ENCODE measurements at regions not wholly inside any gene's neighbourhood (a gene's known extent, or its start where the extent isn't known, plus 50 kb on each side); places are given as distances from the start of the nearest gene placed in this dataset.

DNA sequence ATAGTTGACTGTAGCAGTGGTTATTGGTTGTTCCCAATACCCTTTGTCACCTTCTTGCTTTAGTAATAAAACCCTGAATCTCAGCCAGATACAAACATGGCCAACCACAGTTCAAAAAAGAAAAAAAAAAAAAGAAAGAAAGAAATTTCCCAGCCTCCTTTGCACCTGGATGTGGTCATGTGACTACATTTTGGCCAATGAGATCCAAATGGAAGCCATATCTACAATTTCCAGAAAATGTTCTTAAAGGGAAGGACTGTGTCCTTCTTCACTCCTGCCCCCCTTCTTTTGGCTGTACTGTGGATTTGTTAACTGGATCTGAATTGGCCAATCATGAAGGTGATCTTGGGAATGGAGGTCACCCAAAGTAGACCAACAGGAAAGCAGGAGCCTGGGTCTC is 141.9 kb downstream of the SOX9 start:
- no peak for DNase-seq

GRCh38 chr17:72264682-72265405 is 144.0 kb downstream of the SOX9 start:
- DNase-seq, result no peak

- DNase-seq, result peak; percentile 77
Observed at GRCh38 chr17:72266112-72266775, 145.4 kb downstream of the SOX9 start.

DNA sequence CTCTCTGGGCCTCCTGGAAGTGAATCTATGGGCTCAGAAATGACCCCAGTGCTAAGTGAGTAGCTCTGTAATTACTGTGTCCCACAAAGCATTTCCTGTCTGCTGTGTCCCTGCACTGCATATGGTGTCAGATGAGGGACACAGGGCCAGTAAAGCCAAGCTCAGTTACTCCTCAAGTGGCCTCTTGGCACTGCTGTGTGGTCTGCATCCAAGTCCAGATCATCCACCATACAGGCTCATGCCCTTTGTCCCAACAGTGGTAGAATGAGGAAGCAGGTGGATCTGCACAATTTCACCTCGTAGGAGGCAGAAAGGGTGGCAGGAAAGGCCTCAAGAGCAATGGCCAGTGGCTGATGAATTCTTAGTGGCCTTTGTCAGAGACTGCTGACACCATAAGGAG is 146.8 kb downstream of the SOX9 start:
- DNase-seq, result no peak

GRCh38 chr17:72268431-72268830 is 147.6 kb downstream of the SOX9 start:
- no peak for DNase-seq

- peak; percentile 63 for DNase-seq
Observed at GRCh38 chr17:72270273-72270924, 149.6 kb downstream of the SOX9 start.

DNA sequence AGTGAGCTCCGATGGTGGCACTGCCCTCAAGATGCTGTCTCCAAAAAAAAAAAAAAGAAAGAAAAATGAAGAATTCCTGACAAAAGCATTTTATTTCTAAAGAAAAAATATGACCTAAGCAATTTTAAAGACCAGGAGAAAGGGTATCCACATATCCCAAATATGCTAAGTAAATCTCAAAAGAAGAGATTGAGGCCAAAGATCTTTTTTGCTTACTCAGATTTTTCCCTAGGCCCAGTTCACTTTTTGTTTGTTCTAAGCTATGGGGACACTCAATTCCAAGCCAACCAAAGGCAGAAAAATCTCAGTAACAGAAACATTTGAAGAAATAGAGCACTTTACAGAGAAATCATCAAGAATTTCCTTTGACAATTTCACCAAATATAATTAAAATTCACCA is 150.8 kb downstream of the SOX9 start:
- no peak for DNase-seq

DNA sequence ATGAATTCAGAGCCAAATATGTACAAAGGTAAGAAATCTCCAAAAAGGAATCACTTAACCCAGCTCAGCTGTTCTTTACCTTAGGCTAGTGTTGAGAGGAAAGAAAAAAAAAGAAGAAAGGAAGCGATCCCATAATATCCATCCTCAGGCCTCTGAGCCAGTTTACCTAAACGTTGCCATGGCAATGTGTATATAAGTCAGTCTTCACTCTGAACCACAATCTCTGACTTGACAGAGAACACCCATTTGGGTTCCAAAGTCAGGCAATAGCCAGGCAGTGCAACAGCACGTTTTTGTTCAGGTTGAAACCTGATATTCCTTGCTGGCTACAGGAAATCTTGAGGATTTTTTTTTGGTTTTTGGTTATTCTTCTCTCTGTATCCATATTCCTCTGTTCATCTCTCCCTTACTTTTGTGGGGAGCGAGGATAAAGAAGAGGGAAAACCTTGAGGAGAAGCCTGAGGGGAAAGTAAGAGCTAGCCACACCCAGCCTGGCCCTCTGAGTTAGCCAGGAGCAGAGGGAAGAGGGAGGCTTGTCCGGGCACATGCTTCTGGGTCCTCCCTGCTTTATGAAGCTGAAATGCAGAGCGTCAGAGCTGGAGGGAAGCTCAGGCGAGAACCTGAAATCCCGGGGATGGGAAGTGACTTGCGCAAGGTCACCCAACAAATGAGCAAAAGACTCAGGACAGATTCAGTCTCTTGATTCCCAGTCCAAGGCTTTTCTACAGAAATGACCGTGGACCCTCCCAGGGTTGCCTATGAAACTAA is 152.7 kb downstream of the SOX9 start:
- peak; percentile 19 for DNase-seq

DNA sequence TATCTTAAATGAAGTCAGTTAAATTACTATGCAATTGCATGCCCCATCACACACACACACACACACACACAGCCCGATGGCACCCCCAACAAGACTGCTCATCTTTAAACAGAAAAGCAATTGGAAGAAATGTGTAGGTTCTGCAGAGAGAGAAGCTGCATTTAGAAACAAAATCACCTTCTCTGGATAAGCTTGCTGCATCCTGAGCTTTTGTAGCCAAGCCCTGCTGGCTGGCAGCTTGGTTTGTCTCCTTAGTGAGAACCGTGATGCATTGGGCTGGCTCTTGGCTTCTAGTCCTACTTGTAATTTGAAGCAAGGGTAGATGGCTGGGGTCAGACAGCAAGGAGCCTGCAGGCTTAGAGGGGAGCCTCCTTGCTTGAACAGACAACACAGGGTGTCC is 153.8 kb downstream of the SOX9 start:
- DNase-seq, result no peak

DNA sequence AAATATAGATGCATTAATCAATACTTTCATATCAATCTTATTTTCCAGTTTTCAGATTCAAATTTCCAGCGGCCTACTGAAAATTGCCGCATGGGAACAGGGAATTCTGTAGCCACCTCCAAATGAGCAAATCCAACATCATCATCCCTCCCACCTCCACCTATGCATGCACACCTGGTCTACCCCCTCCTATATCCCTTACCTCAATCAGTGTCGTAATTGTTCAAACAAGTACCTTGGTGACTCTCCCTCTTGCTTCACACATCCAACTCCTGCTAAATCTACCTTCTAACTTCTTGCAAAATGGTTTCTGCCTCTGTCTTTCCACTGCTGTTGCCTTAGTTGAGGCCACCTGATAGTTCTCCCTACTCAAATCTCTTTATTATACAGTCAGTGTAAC is 160.1 kb downstream of the SOX9 start:
- no peak for DNase-seq

DNA sequence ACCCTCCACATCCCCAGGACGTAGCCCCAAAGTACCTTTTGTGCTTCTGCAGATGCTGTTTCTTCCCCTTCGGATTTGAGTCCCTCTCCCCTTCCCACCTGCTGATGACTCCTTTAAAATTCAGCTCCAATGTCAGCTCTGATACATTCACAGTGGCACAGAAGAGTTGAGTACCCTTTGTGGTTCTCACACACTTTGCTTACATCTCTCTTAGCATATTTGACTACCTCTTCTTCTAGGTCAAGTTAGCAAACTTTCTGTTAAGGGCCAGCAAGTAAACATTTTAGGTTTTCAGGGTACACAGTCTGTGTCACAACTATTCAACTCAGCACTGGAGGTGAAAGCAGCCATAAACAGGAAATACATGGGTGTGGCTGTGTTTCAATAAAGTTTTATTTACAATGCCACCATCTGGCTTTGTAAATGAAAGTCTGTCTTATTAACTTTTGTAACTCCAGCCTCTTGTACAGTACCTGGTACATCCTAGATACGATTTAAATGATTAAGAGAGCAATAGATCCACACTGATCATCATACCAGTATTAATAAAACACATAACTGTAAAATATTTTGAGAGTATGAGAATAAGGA is 161.7 kb downstream of the SOX9 start:
- DNase-seq, result no peak

- no peak for DNase-seq
Observed at GRCh38 chr17:72284806-72285205, 164.0 kb downstream of the SOX9 start.

- no peak for DNase-seq
Observed at GRCh38 chr17:72287586-72287985, 166.8 kb downstream of the SOX9 start.

GRCh38 chr17:72294487-72294893 is 173.7 kb downstream of the SOX9 start:
- DNase-seq, result no peak

DNA sequence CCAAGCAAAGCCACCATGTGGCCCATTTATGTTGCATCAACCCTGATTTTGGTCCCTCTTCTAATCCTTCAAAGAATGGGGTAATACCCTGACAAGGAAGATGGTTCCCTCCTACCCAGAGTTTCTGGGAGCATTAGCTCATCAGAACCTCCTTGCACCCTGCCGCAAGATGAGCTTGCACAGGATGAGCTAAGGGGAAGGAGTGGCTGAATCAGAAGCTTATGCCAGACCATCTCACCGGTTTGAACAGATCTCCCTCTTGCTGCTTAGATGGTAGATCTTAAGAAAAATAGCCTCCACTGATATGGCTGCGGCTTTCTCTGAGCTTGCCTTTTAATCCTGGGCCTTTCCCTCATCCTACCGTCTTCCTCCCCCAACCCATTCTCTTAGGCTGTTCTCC is 175.1 kb downstream of the SOX9 start:
- DNase-seq, result no peak

- no peak for DNase-seq
Observed at GRCh38 chr17:72296456-72296855, 175.6 kb downstream of the SOX9 start.

- no peak for DNase-seq
Observed at GRCh38 chr17:72297326-72298115, 176.7 kb downstream of the SOX9 start.

DNA sequence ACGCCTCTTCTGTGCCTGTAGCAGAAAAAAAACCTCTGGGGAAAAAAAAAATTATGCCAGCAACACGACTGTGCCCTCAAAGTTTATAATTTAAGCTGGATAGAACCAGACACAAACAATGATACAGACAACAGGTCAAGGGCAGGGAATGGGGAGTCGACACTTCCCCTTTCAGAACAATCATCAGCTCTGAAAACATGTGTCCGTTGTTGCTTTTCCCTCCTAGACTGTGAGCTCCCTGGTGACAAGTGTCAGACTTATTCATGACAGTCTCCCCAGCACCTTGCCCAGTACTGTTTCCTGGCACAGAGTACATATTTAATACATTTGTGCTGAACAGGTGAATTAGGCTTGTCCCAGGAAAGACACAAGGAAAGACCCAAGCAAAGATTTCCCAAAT is 178.3 kb downstream of the SOX9 start:
- DNase-seq, result no peak

DNA sequence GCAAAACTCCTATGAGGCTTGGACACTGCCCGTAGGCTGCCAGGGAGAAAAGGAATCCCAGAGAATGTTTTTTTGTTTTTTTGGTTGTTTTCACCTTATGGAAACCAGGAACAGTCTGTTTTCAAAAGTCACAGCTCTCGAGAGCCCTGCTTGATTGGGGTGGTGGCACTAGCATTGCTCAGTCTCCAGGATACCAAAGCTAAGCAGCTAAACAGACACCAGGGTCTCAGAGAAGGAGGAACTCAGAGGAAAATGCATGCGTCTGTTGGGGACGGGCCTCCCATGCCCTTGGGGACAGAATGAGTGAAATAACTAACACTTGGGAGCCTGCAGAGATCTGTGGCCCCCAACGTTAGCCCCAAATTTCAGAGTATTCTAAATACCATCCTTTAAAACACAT is 178.8 kb downstream of the SOX9 start:
- no peak for DNase-seq

- DNase-seq, result no peak
Observed at GRCh38 chr17:72301887-72302286, 181.1 kb downstream of the SOX9 start.

- no peak for DNase-seq
Observed at GRCh38 chr17:72302735-72303134, 181.9 kb downstream of the SOX9 start.

Data from NCI-H1436 (cell line).